PC-9 (cell line): ENCODE measurements at regions not wholly inside any gene's neighbourhood (a gene's known extent, or its start where the extent isn't known, plus 50 kb on each side); places are given as distances from the start of the nearest gene placed in this dataset.

ENCODE experiments used
- BruUV-seq: library from RNA; stranded (reverse); fragments of 400-500 nt; replicated peaks from 2 replicates; lab custom pipeline; 2021; lab: Mats Ljungman, UMichigan
- CTCF ChIA-PET: fragments of 300-600 bp; sonication (Branson Sonifier 250); formaldehyde crosslinking; loops from one replicate; lab custom pipeline; 2022; ENCODE audit warnings: antibody characterized with exemption; lab: Charles Lee
- POLR2A ChIA-PET: fragments of 300-600 bp; sonication (Branson Sonifier 250); formaldehyde crosslinking; loops from one replicate; lab custom pipeline; 2022; ENCODE audit warnings: antibody characterized with exemption; ENCODE audit not compliant: unreplicated experiment; lab: Charles Lee
- DNase-seq, 2 experiments: peaks; one replicate each; pipeline versions ENCODE4 v3.0.0 to v3.0.0-alpha.2; 2015 to 2022; ENCODE audit warnings: mixed read lengths in 1 of 2
- H2AFZ ChIP-seq: fragments of 200-600 bp; sonication (generic); 2 replicates; pipeline ENCODE4 v1.8.1; 2017; ENCODE audit warnings: antibody characterized with exemption
- H3F3A ChIP-seq: fragments of 200-600 bp; sonication (generic); 2 replicates; pipeline ENCODE4 v1.8.1; 2017; ENCODE audit warnings: antibody characterized with exemption, mild to moderate bottlenecking, low read depth; ENCODE audit not compliant: insufficient read depth
- H3K27ac ChIP-seq: fragments of 200-600 bp; sonication (generic); 2 replicates; pipeline ENCODE4 v1.6.1; 2016; ENCODE audit warnings: mixed run types
- H3K27me3 ChIP-seq: fragments of 200-600 bp; sonication (generic); 2 replicates; pipeline ENCODE4 v1.6.1; 2016; ENCODE audit warnings: low read depth, mixed run types; ENCODE audit not compliant: insufficient read depth
- H3K36me3 ChIP-seq: fragments of 200-600 bp; sonication (generic); 2 replicates; pipeline ENCODE4 v1.6.1; 2016; ENCODE audit warnings: low read depth, mixed run types
- H3K4me1 ChIP-seq: fragments of 200-600 bp; sonication (generic); replicated peaks from 2 replicates; pipeline ENCODE4 v1.6.1; 2016; ENCODE audit warnings: mixed run types; ENCODE audit not compliant: insufficient read depth
- H3K4me2 ChIP-seq: fragments of 200-600 bp; sonication (generic); 2 replicates; pipeline ENCODE4 v1.6.1; 2017; ENCODE audit warnings: mixed run types
- H3K4me3 ChIP-seq: fragments of 200-600 bp; sonication (generic); 2 replicates; pipeline ENCODE4 v1.6.1; 2016; ENCODE audit warnings: mixed run types
- H3K79me2 ChIP-seq: fragments of 200-600 bp; sonication (generic); 2 replicates; pipeline ENCODE4 v1.6.1; 2017; ENCODE audit warnings: low read depth, mixed run types
- H3K9me2 ChIP-seq: fragments of 200-600 bp; sonication (generic); 2 replicates; pipeline ENCODE4 v1.8.1; 2017; ENCODE audit warnings: mild to moderate bottlenecking; ENCODE audit not compliant: insufficient read depth
- H3K9me3 ChIP-seq: fragments of 200-600 bp; sonication (generic); 2 replicates; pipeline ENCODE4 v1.8.1; 2016; ENCODE audit warnings: low read depth; ENCODE audit not compliant: insufficient read depth
- H4K20me1 ChIP-seq: fragments of 200-600 bp; sonication (generic); 2 replicates; pipeline ENCODE4 v1.8.1; 2017; ENCODE audit not compliant: insufficient read depth
- EZH2 ChIP-seq: fragments of 200-600 bp; sonication (generic); IDR thresholded peaks from 2 replicates; pipeline ENCODE4 v1.8.0; 2017; ENCODE audit warnings: antibody characterized with exemption, low read depth
- intact Hi-C: fragments of 100-400 bp; cut with micrococcal nuclease; formaldehyde crosslinking; loops from one replicate; pipeline ENCODE4 v1.10.0; 2022; ENCODE audit not compliant: unreplicated experiment
- TF ChIP-seq, protein P1 (sequence below): fragments of 200-600 bp; sonication (generic); conservative IDR thresholded peaks from 2 replicates; pipeline ENCODE4 v1.6.1; 2017; ENCODE audit warnings: mixed run types, antibody characterized with exemption, mild to moderate bottlenecking, moderate library complexity

DNA sequence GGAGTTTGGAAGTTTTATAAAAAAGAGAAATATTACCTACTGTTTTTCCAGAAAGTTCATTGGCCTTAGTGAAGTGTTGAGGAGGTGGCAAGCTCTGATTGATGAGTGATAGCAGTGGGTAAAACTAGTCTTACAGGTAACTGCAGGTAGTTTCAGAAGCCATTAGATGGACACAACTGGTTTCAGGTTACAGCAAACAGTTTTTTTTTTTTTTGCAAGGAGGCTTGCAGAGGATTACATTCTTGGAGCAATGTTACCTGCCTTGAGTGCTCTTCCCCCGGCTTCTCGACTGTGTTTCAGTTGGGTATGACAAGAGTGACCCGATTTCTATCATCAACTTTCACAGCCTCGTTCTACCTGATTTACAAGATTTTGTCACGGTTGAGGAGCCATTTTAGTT lies 333.4 kb downstream of the YTHDC2 start:
- ChIA-PET CTCF (no interaction called here), POLR2A (no interaction called here)
- Histone ChIP-seq H3K4me1 (no peaks in the 10 kb centered on the region), H3K27me3 (no peaks in the 10 kb centered on the region), H3K79me2 (no peaks in the 10 kb centered on the region), H3K4me3 (no peak overlapping the region), H3K27ac (no peak overlapping the region), H4K20me1 (no peaks in the 10 kb centered on the region), H3K9me2 (no peaks in the 10 kb centered on the region), H3K36me3 (no peaks in the 10 kb centered on the region), H3K9me3 (no peaks in the 10 kb centered on the region), H3F3A (no peaks in the 10 kb centered on the region), H2AFZ (no peak overlapping the region), H3K4me2 (no peak overlapping the region)
- BruUV-seq: no TSS peak
- intact Hi-C loops: no loop called here
- TF ChIP-seq EZH2: no peak
- TF ChIP-seq, protein P1, sequence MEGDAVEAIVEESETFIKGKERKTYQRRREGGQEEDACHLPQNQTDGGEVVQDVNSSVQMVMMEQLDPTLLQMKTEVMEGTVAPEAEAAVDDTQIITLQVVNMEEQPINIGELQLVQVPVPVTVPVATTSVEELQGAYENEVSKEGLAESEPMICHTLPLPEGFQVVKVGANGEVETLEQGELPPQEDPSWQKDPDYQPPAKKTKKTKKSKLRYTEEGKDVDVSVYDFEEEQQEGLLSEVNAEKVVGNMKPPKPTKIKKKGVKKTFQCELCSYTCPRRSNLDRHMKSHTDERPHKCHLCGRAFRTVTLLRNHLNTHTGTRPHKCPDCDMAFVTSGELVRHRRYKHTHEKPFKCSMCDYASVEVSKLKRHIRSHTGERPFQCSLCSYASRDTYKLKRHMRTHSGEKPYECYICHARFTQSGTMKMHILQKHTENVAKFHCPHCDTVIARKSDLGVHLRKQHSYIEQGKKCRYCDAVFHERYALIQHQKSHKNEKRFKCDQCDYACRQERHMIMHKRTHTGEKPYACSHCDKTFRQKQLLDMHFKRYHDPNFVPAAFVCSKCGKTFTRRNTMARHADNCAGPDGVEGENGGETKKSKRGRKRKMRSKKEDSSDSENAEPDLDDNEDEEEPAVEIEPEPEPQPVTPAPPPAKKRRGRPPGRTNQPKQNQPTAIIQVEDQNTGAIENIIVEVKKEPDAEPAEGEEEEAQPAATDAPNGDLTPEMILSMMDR: no peak
- DNase-seq: no peak

DNA sequence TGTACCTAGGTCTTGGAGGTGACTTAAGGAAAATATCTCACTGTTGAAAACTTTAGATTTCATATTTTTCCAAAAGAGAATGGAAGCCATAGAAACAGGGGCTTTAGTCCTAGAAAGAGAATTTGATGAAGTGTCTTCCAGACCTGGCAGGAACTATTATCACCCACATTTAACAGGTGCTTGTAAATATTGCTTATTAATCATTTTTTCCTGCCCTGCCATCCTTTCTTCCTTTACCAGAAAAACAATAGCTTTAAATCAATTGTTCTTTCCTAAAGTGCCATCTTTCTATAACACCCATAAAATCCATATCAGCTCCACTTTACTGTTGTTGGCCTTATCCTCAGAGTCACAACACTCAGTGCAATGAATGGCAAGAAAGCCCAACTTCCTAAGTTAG lies 350.9 kb downstream of the YTHDC2 start:
- no TSS peak for BruUV-seq
- POLR2A ChIA-PET: no interaction called here
- Histone ChIP-seq H2AFZ (no peak overlapping the region), H3K4me3 (no peak overlapping the region), H4K20me1 (no peaks in the 10 kb centered on the region), H3K4me2 (no peak overlapping the region), H3K79me2 (no peaks in the 10 kb centered on the region), H3K4me1 (no peaks in the 10 kb centered on the region), H3K9me3 (no peaks in the 10 kb centered on the region), H3K36me3 (no peaks in the 10 kb centered on the region), H3K27me3 (no peaks in the 10 kb centered on the region), H3K9me2 (no peaks in the 10 kb centered on the region), H3K27ac (no peak overlapping the region), H3F3A (no peaks in the 10 kb centered on the region)
- CTCF ChIA-PET: no interaction called here
- intact Hi-C loops: no loop called here
- DNase-seq: no peak
- TF ChIP-seq EZH2: no peak
- TF ChIP-seq, protein P1: no peak

DNA sequence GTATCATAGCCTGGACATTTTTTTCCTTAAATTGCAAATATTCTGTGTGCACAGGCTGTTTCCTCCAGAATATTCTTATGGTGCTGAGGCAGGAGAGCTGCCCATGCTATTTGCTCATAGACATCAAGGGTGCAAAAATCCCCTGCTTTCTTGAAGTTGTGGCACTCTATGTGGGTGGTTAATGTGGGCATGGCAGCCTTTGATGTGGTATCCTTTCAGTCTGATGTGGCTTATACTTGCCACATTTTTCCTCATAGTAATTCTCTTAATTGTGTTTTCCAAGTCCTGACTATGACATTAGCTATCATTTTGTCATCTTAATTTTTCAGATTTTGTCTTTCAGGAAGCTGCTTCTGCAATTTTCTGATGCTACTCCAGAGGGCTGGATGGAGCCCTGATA lies 353.3 kb downstream of the YTHDC2 start:
- Histone ChIP-seq H3F3A (no peaks in the 10 kb centered on the region), H4K20me1 (no peaks in the 10 kb centered on the region)

More for the DNA sequence above, 353.3 kb downstream of the YTHDC2 start:
- Histone ChIP-seq H3K4me3 (no peak overlapping the region), H3K4me1 (no peaks in the 10 kb centered on the region), H3K36me3 (no peaks in the 10 kb centered on the region), H3K27ac (no peak overlapping the region), H2AFZ (no peak overlapping the region), H3K79me2 (no peaks in the 10 kb centered on the region), H3K27me3 (no peaks in the 10 kb centered on the region), H3K9me2 (no peaks in the 10 kb centered on the region), H3K9me3 (no peaks in the 10 kb centered on the region), H3K4me2 (no peak overlapping the region)
- CTCF ChIA-PET: no interaction called here
- BruUV-seq: no TSS peak
- DNase-seq: no peak
- intact Hi-C loops: no loop called here
- TF ChIP-seq, protein P1: no peak
- no peak for TF ChIP-seq EZH2
- POLR2A ChIA-PET: no interaction called here
